ENCODE measurements at regions not wholly inside any gene's neighbourhood (a gene's known extent, or its start where the extent isn't known, plus 50 kb on each side); places are given as distances from the start of the nearest gene placed in this dataset.

- TF ChIP-seq CTCF (IDR thresholded peaks at IDR 0.05; ENCODE audit: low read depth, low read length, missing control alignments): no peak
- H3K4me3 ChIP-seq (replicated peaks; ENCODE audit: low read depth, low read length): no peak overlapping the region
- no peak for DNase-seq (ENCODE audit: extremely low read depth, low read depth)
These were observed 51.3 kb upstream of the VOPP1 start for GRCh38 chr7:55623617-55624016.

- TF ChIP-seq CTCF (IDR thresholded peaks at IDR 0.05; ENCODE audit: low read depth, low read length, missing control alignments): no peak
- no peak for DNase-seq (ENCODE audit: extremely low read depth, low read depth)
- no peak overlapping the region for H3K4me3 ChIP-seq (replicated peaks; ENCODE audit: low read depth, low read length)
These were observed 49.9 kb upstream of the VOPP1 start for GRCh38 chr7:55622241-55622640.

All from HFF-Myc (cell line).